Embryonic facial prominence (tissue), 1 donor: ENCODE measurements at regions not wholly inside any gene's neighbourhood (a gene's known extent, or its start where the extent isn't known, plus 50 kb on each side); places are given as distances from the start of the nearest gene placed in this dataset.
"Not testable (repeated sequence)": the region's sequence is repeated elsewhere in the genome, so short reads cannot be mapped to it uniquely, and the experiment has no call there.

ENCODE experiments used
- DNase-seq: peaks from one replicate; pipeline ENCODE4 v3.0.0-alpha.2; 2016; ENCODE audit errors: extremely low spot score

DNA sequence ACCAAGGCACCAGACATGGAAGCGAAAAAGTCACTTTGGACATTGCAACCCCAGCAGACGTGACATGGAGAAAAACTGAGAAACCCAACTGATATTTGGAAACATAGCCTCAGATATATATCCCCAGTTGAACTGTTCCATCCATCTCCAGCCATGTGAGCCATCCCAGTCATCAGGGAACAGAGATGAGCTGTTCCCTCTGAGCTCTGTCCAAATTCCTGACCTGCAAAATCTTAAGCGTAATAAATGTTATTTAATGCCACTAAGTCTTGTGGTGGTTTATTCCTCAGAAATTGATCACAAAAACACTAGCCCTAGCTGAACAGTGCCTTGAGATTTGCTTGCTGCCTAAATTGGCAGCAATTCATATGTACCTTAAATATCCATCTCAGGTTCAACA is 182.8 kb downstream of the NRP2 start:
- DNase-seq = no peak

- DNase-seq = no peak
Observed at GRCh38 chr2:205864491-205864890, 182.2 kb downstream of the NRP2 start.

- DNase-seq = not testable (repeated sequence)
Observed at GRCh38 chr2:205862761-205863160, 180.5 kb downstream of the NRP2 start.

GRCh38 chr2:205860885-205861284 is 178.6 kb downstream of the NRP2 start:
- DNase-seq = no peak

GRCh38 chr2:205860181-205860580 is 177.9 kb downstream of the NRP2 start:
- peak; percentile 31 for DNase-seq

- DNase-seq = no peak
Observed at GRCh38 chr2:205858881-205859441, 176.7 kb downstream of the NRP2 start.

DNA sequence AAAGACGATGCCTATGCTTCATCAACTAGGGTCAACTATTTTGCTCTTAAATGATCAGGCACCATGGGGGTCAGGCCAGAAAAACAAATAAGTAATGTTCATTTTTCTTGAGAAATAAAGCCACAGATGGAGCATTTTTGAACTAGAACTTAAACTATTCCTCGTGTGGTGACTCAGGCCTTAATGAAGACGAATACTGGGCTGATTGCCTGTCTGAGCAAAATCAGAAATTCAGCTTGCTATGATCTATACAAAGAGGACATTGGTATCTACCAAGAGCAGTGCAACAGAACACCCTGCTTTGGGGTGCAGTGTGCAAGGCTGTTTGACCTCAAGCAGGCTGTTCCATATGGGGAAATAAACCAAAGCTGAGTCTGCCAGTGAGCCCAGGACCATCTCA is 176.0 kb downstream of the NRP2 start:
- DNase-seq = no peak

GRCh38 chr2:205857520-205858237 is 175.4 kb downstream of the NRP2 start:
- no peak for DNase-seq

GRCh38 chr2:205852457-205852856 is 170.2 kb downstream of the NRP2 start:
- no peak for DNase-seq

GRCh38 chr2:205850611-205851010 is 168.3 kb downstream of the NRP2 start:
- DNase-seq = no peak

GRCh38 chr2:205850132-205850531 is 167.8 kb downstream of the NRP2 start:
- no peak for DNase-seq

DNA sequence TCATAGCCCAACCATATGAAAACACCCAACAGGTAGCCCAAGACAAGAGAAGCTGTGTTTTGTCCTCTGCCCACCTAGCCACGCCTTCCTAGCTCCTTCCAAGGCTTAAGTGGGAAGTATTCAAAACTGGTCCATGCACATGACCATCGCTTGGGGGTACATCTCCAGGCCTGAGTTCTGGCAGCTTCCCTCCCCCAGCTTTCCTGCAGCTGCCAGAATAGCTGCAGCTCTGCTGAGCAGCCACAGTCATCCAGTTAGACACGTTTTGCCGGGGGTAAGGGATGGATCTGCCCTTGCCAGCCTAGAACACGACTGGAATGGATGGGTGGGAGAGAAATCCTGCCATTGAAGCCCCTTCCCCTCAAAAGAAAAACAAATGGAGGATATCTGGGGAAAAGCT is 166.8 kb downstream of the NRP2 start:
- DNase-seq = no peak

GRCh38 chr2:205848601-205849000 is 166.3 kb downstream of the NRP2 start:
- no peak for DNase-seq
